H1 (cell line): ENCODE measurements at regions not wholly inside any gene's neighbourhood (a gene's known extent, or its start where the extent isn't known, plus 50 kb on each side); places are given as distances from the start of the nearest gene placed in this dataset.

Experiments used
- CHD2 ChIP-seq: IDR thresholded peaks from 2 replicates; pipeline ENCODE4 v1.6.1; 2012; ENCODE audit warnings: low read length, improper control_type of control experiment
- CREB1 ChIP-seq: IDR thresholded peaks from 2 replicates; pipeline ENCODE4 v1.6.1; 2012; ENCODE audit warnings: inconsistent platforms
- CTCF ChIP-seq, 3 experiments: IDR thresholded peaks; 1 replicate in 2 of 3; 2 replicates in 1 of 3; pipeline versions ENCODE4 v1.5.1 to v1.6.1; 2011; ENCODE audit warnings: low read length in 3 of 3, mild to moderate bottlenecking in 3 of 3, inconsistent platforms in 2 of 3, low read depth in 1 of 3, moderate library complexity in 1 of 3; ENCODE audit not compliant: insufficient read depth in 1 of 3; ENCODE audit errors: control extremely low read depth in 1 of 3
- EZH2 ChIP-seq: fragments of 200-600 bp; sonication (generic); IDR thresholded peaks from 2 replicates; pipeline ENCODE4 v1.7.1; 2012; ENCODE audit warnings: low read depth, mild to moderate bottlenecking, moderate library complexity, low read length, inconsistent platforms; ENCODE audit not compliant: severe bottlenecking
- KDM4A ChIP-seq: IDR thresholded peaks from one replicate; pipeline ENCODE4 v1.7.1; 2012; ENCODE audit warnings: low read depth, mild to moderate bottlenecking, moderate library complexity, low read length, inconsistent platforms; ENCODE audit not compliant: severe bottlenecking
- MAFK ChIP-seq: IDR thresholded peaks from 2 replicates; pipeline ENCODE4 v1.6.1; 2012; ENCODE audit warnings: low read depth, mild to moderate bottlenecking, improper control_type of control experiment, low read length
- POLR2AphosphoS5 ChIP-seq: IDR thresholded peaks from 2 replicates; pipeline ENCODE4 v1.6.1; 2011; ENCODE audit warnings: low read depth, low read length
- RAD21 ChIP-seq, 2 experiments: IDR thresholded peaks in 1 of 2; conservative IDR thresholded peaks in 1 of 2; 2 replicates each; pipeline ENCODE4 v1.6.1; 2011; ENCODE audit warnings: low read depth in 2 of 2, low read length in 2 of 2, improper control_type of control experiment in 1 of 2, inconsistent platforms in 1 of 2, mild to moderate bottlenecking in 1 of 2, moderate library complexity in 1 of 2
- RFX5 ChIP-seq: IDR thresholded peaks from 2 replicates; pipeline ENCODE4 v1.6.1; 2011; ENCODE audit warnings: low read depth, low read length, improper control_type of control experiment, borderline replicate concordance
- RXRA ChIP-seq: IDR thresholded peaks from 2 replicates; pipeline ENCODE4 v1.6.1; 2011; ENCODE audit warnings: low read depth, mild to moderate bottlenecking, low read length, moderate library complexity; ENCODE audit not compliant: insufficient read depth
- TBP ChIP-seq: IDR thresholded peaks from 2 replicates; pipeline ENCODE4 v1.6.1; 2011; ENCODE audit warnings: low read depth, low read length, improper control_type of control experiment
- TF ChIP-seq, protein P1 (sequence below): IDR thresholded peaks from 2 replicates; pipeline ENCODE4 v1.6.1; 2011; ENCODE audit warnings: low read length, improper control_type of control experiment

DNA sequence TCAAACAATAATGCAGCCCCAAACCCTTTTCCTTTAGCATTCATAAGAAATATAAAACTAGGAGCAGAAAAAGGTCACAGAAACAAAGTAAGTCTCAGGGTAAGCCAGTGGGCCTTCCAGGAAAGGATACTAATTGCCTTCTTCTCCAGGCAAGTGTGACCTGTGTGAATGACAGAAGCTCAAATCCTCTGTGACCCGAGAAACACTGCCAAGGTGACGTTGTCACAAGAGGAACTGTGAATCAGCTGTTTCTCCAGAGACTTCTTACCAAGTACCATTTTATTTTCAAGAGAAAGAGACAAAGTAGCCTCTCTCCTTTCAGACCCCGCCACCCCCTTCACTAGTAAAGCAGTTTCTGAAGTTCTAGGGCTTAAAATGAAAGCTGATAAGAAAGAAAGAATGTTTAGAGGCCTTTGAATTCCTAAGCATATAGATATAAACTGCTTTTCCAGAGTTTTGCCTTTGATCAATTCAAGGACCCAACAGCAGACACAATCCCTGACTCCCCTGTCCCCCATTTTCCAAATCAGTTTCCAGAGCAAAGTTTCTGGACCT lies 155.6 kb downstream of the NUF2 start:
- TF ChIP-seq TBP (no peak), CTCF (IDR thresholded peaks at IDR 0.05; ENCODE audit: control extremely low read depth in 1 of 3, insufficient read depth in 1 of 3, low read depth in 1 of 3, low read length in 3 of 3) (no peak), POLR2AphosphoS5 (no peak), EZH2 (no peak), RFX5 (no peak), CREB1 (no peak), MAFK (no peak), KDM4A (no peak), RXRA (no peak), CHD2 (no peak), RAD21 (IDR thresholded peaks at IDR 0.05 in 1 of 2, conservative IDR thresholded peaks at IDR 0.05 in 1 of 2; ENCODE audit: low read depth in 2 of 2, low read length in 2 of 2) (no peak)
- TF ChIP-seq, protein P1, sequence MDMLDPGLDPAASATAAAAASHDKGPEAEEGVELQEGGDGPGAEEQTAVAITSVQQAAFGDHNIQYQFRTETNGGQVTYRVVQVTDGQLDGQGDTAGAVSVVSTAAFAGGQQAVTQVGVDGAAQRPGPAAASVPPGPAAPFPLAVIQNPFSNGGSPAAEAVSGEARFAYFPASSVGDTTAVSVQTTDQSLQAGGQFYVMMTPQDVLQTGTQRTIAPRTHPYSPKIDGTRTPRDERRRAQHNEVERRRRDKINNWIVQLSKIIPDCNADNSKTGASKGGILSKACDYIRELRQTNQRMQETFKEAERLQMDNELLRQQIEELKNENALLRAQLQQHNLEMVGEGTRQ, result no peak
